Osteoblast (primary cell): ENCODE measurements at regions not wholly inside any gene's neighbourhood (a gene's known extent, or its start where the extent isn't known, plus 50 kb on each side); places are given as distances from the start of the nearest gene placed in this dataset.
A peak's percentile ranks its signal among the peaks of the same experiment; 100 is the strongest.
"Not testable (repeated sequence)": the region's sequence is repeated elsewhere in the genome, so short reads cannot be mapped to it uniquely, and the experiment has no call there.

ENCODE experiments used
- DNase-seq: peaks from one replicate; pipeline ENCODE4 v3.0.0; 2011; ENCODE audit warnings: low spot score, mixed read lengths; ENCODE audit not compliant: insufficient read length; ENCODE audit errors: missing footprints
- H2AFZ ChIP-seq: 2 replicates; pipeline ENCODE4 v1.6.0; 2011; ENCODE audit warnings: mild to moderate bottlenecking, low read length
- H3K27ac ChIP-seq: 2 replicates; pipeline ENCODE4 v1.5.1; 2011; ENCODE audit warnings: mild to moderate bottlenecking, low read depth, low read length, moderate library complexity
- H3K27me3 ChIP-seq: 2 replicates; pipeline ENCODE4 v1.6.0; 2012; ENCODE audit warnings: mild to moderate bottlenecking, control low read depth, inconsistent platforms, low read length, moderate library complexity; ENCODE audit not compliant: insufficient read depth
- H3K36me3 ChIP-seq: 2 replicates; pipeline ENCODE4 v1.5.1; 2011; ENCODE audit warnings: mild to moderate bottlenecking, low read length, control low read depth, moderate library complexity; ENCODE audit not compliant: insufficient read depth
- H3K4me1 ChIP-seq: 2 replicates; pipeline ENCODE4 v1.5.1; 2011; ENCODE audit warnings: mild to moderate bottlenecking, low read length, control low read depth, moderate library complexity; ENCODE audit not compliant: insufficient read depth
- H3K4me2 ChIP-seq: 2 replicates; pipeline ENCODE4 v1.6.0; 2011; ENCODE audit warnings: mild to moderate bottlenecking, low read length; ENCODE audit not compliant: insufficient read depth
- H3K4me3 ChIP-seq: fragments of 200-600 bp; sonication (generic); 3 replicates; pipeline ENCODE4 v1.5.1; 2012; ENCODE audit warnings: mild to moderate bottlenecking, low read length, inconsistent platforms; ENCODE audit not compliant: insufficient read depth
- H3K79me2 ChIP-seq: 2 replicates; pipeline ENCODE4 v1.6.0; 2012; ENCODE audit warnings: mild to moderate bottlenecking, low read length, control low read depth, inconsistent platforms; ENCODE audit not compliant: insufficient read depth
- H3K9me3 ChIP-seq: 2 replicates; pipeline ENCODE4 v1.5.1; 2011; ENCODE audit warnings: low read depth, low read length, control low read depth
- H4K20me1 ChIP-seq: 2 replicates; pipeline ENCODE4 v1.6.0; 2012; ENCODE audit warnings: mild to moderate bottlenecking, low read length, control low read depth; ENCODE audit not compliant: insufficient read depth
- CTCF ChIP-seq: IDR thresholded peaks from 2 replicates; pipeline ENCODE4 v1.5.1; 2011; ENCODE audit warnings: mild to moderate bottlenecking, low read depth, low read length, moderate library complexity; ENCODE audit errors: extremely low read depth

GRCh38 chr6:100304575-100304974, 160.1 kb downstream of the SIM1 start:
- Histone ChIP-seq H3K27me3 (no peaks in the 10 kb centered on the region), H3K36me3 (no peaks in the 10 kb centered on the region)
- TF ChIP-seq CTCF, result no peak

GRCh38 chr6:100301731-100302130, 163.0 kb downstream of the SIM1 start:
- no peak for DNase-seq
- no peak overlapping the region for H3K27ac ChIP-seq
- no peaks in the 10 kb centered on the region for H3K27me3 ChIP-seq
- H3K4me2 ChIP-seq, result no peak overlapping the region
- no peaks in the 10 kb centered on the region for H3K79me2 ChIP-seq
- H4K20me1 ChIP-seq, result no peaks in the 10 kb centered on the region
- H3K4me1 ChIP-seq, result peaks cover 21% of the 10 kb centered on the region
- no peak overlapping the region for H3K4me3 ChIP-seq
- no peak overlapping the region for H2AFZ ChIP-seq
- no peaks in the 10 kb centered on the region for H3K9me3 ChIP-seq
- H3K36me3 ChIP-seq, result no peaks in the 10 kb centered on the region
- TF ChIP-seq CTCF, result no peak

More at GRCh38 chr6:100304575-100304974, 160.1 kb downstream of the SIM1 start:
- H2AFZ ChIP-seq, result no peak overlapping the region
- no peaks in the 10 kb centered on the region for H3K9me3 ChIP-seq
- peaks cover 8% of the 10 kb centered on the region for H3K4me1 ChIP-seq
- no peak overlapping the region for H3K4me3 ChIP-seq
- no peaks in the 10 kb centered on the region for H4K20me1 ChIP-seq
- H3K4me2 ChIP-seq, result no peak overlapping the region
- no peaks in the 10 kb centered on the region for H3K79me2 ChIP-seq
- DNase-seq, result no peak
- H3K27ac ChIP-seq, result no peak overlapping the region

GRCh38 chr6:100300221-100300736, 164.4 kb downstream of the SIM1 start:
- no peaks in the 10 kb centered on the region for H3K36me3 ChIP-seq
- no peaks in the 10 kb centered on the region for H3K9me3 ChIP-seq
- H3K27ac ChIP-seq, result peak overlapping the region; percentile 82
- H3K4me2 ChIP-seq, result peak overlapping the region; percentile 75
- TF ChIP-seq CTCF, result no peak
- H3K4me3 ChIP-seq, result peak overlapping the region; percentile 6
- peaks cover 28% of the 10 kb centered on the region for H3K4me1 ChIP-seq
- DNase-seq, result peak; percentile 72
- H3K79me2 ChIP-seq, result no peaks in the 10 kb centered on the region
- H2AFZ ChIP-seq, result peak overlapping the region; percentile 21
- no peaks in the 10 kb centered on the region for H4K20me1 ChIP-seq
- H3K27me3 ChIP-seq, result no peaks in the 10 kb centered on the region

GRCh38 chr6:100296810-100297544, 167.7 kb downstream of the SIM1 start:
- H4K20me1 ChIP-seq, result no peaks in the 10 kb centered on the region
- H3K27ac ChIP-seq, result peak overlapping the region; percentile 47
- H3K4me2 ChIP-seq, result peak overlapping the region; percentile 47
- no peak for DNase-seq
- no peaks in the 10 kb centered on the region for H3K79me2 ChIP-seq
- TF ChIP-seq CTCF, result no peak
- H3K4me3 ChIP-seq, result peak overlapping the region; percentile 4
- H3K36me3 ChIP-seq, result no peaks in the 10 kb centered on the region
- H3K4me1 ChIP-seq, result peaks cover 34% of the 10 kb centered on the region
- no peak overlapping the region for H2AFZ ChIP-seq
- no peaks in the 10 kb centered on the region for H3K9me3 ChIP-seq
- no peaks in the 10 kb centered on the region for H3K27me3 ChIP-seq

- H2AFZ ChIP-seq, DNase-seq: not testable (repeated sequence)
- H3K4me1 ChIP-seq, result peaks cover 31% of the 10 kb centered on the region
Measured at GRCh38 chr6:100295172-100295571, 169.5 kb downstream of the SIM1 start.

More at GRCh38 chr6:100295172-100295571, 169.5 kb downstream of the SIM1 start:
- not testable (repeated sequence) for H3K36me3 ChIP-seq, H3K4me3 ChIP-seq, H3K9me3 ChIP-seq, H3K4me2 ChIP-seq, H4K20me1 ChIP-seq, H3K27me3 ChIP-seq, H3K79me2 ChIP-seq, H3K27ac ChIP-seq
